DMS 273 (cell line): ENCODE measurements at regions not wholly inside any gene's neighbourhood (a gene's known extent, or its start where the extent isn't known, plus 50 kb on each side); places are given as distances from the start of the nearest gene placed in this dataset.
"Not testable (repeated sequence)": the region's sequence is repeated elsewhere in the genome, so short reads cannot be mapped to it uniquely, and the experiment has no call there.

Experiments
- DNase-seq: peaks from one replicate; lab custom pipeline; 2025; ENCODE audit not compliant: unreplicated experiment; lab: John Stamatoyannopoulos, UW

DNA sequence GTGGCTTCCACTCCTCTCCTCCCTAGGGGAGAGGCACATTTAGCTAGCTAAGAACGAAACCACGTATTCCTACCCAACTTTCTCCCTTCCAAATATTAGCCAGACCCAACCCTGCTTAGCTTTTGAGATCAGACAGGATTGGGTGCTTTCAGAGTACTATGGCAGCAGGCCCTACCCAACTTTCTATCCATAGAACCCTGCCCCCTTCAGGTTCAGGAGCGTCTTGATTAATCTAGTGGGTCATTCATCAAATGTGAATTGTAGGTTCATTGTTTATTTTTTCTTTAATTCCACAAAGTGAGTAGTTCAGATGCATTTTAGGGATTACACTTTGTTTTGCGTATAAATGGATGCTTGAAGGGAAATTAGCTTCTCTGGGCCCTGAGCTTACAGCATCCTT lies 188.3 kb downstream of the MIB1 start:
- no peak for DNase-seq

DNA sequence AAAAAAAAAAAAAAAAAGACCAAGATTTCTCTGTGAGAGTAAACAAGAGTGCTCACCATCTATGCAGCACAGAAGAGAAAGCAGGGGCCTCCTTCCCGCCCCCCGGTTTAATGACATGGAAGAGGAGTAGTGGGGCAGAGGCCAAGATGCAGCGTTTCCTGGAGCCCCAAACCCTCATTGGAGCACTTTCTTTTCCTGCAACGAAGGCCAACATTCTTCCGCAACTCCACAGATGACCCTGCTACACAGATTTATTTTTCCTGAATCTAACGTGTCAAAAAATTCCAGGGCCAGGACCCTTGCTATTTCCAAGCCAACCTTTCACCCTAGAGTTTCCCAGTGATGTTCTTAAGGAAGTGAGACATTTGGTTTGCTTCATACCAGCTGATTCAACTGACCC lies 189.6 kb downstream of the MIB1 start:
- no peak for DNase-seq

DNA sequence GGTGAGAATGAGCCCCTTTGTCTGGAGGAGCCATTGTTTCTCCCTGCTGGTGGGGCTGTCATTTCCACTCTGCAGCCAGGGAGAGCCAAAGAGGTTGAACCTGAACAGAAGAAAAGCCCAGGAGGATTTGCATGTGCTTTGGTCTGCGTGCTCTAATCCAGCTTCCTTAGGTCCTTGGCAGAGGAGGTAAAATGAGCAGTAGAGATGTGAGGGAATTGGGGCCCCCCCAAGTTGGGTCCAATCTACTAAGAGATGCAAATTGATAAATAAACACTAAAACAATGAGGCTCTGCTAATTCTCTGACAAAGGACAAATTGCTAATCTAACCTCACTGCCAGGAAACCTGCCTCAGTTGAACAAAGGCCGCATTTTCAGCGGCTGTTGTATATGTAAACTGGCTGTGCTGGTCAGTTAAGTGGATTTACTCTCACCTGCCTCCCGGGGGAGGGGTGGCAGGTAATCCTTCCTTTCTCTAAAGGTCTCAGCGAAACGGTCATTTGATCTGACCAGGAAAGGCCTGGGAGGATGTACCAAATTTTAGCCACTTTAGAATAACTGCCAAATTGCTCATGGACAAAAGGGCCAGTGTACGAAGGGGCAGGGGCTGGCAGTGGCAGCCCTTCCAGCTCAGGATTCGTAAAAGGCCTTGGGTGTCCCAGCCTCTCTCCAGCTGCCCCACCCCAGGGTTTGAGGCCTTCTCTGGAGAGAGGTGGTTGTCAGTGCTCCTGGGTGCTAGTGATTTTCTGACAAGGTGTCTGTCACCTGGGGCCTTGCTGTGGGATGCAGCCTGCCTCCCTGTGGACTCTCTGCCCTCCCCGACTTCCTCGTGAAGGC lies 193.6 kb downstream of the MIB1 start:
- DNase-seq = no peak

DNA sequence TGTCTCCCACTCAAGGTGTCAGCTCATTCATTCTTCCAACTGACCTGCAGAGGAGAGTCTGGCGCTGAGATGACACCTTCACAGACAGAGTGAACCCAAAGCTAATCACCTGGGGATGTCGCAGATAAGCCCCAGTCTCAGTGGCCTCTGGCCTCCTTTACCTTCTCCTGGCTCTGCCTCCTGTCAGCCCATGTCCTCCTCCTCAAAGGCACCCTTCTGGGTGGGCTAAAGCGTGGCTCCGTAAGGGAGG lies 194.1 kb downstream of the MIB1 start:
- no peak for DNase-seq

DNA sequence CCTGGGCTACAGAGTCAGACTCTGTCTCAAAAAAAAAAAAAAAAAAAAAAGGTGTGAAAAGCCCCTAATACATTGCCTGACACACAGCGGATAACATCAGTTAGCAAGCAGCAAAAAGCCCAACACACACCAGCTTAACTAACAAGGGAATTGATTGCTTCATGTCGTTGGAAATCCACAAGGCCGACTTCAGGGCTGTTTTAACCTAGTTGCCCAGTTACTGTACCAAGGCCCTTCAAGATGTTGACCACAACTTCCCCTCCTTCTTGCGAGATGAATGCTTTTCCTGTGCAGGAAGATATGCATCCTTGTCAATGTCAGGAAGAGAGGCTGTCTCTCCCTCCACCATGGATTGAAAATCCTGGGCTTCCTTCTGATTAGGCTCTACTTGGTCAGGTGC lies 202.9 kb downstream of the MIB1 start:
- DNase-seq = no peak

DNA sequence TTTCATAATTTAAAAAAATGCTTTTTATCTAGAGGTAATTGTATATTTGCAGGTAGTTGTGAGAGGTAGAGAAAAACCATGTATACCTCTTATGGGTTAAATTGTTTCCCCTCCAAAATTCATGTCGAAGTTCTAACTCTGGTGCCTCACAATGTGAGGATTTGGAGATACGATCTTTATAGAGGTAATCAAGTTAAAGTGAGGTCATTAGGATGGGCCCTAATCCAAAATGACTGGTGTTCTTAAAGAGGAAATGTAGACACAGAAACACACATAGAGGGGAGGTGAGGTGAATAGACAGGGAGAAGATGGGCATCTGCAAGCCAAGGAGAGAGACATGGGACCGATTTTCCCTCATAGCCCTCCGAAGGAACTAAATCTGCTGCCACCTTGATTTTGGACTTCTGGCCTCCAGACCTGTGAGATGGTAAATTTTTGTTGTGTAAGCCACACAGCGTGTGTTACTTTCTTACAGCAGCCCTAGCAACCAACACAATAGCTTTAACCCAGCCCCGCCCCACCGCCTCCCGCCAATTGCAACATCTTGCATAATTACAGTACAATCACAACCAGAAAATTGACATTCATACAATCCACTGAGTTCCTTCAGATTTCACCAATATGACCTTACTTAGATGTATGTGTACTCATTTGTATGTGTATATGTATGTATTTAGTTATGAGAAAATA lies 208.9 kb downstream of the MIB1 start:
- DNase-seq = no peak

DNA sequence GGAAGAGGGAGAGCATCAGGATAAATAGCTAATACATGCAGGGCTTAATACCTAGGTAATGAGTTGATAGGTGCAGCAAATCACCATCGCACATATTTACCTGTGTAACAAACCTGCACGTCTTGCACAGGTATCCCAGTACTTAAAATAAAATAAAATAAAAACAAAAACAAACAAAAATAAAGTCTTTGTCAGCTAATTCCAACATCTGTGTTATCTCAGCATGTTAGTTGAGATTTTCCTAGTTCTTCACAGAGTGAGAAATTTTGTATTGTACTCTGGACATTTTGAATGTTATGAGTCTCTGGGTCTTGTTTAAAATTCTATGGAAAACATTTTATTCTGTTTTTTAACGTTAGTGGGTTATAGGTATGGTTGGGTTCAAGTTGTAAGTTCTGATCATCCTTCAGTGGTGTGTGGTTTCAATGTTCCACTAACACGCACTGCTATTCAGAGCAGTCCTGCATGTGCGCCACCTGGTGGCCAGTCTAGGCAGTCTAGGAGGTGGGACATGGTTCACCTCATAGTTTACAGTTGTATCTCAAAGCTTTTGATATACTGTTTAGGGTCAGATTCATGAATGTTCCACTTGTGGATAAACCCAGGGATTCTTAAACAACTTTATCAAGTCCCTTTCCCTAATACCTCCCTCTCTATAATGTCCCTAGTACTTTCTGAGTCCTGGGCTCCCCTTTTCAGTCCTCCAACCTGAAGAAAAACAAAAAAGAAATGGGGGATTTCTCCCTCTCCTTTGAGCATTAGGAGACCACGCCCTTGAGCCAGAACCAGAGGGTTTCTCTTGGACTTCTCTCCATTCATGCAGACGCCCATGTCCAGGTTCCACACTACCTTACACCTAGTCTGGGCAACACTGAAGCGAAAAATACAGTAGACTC lies 213.4 kb upstream of the GATA6 start:
- peak; percentile 87 for DNase-seq

DNA sequence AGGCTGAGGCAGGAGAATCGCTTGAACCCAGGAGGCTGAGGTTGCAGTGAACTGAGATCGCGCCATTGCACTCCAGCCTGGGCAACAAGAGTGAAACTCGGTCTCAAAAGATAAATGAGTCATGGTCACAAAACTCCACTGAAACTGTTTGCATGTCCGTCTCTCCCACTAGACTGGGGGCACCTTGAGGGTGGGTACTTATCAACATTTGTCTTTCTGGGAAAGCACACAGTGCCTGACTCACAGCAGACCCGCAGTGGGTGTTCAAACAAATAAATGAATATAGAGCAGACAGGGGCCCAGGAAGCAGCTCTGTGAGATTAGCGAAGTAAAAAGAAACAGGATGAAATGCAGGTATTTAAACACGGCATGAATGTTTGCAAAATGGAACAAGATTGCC lies 211.1 kb upstream of the GATA6 start:
- DNase-seq = no peak

DNA sequence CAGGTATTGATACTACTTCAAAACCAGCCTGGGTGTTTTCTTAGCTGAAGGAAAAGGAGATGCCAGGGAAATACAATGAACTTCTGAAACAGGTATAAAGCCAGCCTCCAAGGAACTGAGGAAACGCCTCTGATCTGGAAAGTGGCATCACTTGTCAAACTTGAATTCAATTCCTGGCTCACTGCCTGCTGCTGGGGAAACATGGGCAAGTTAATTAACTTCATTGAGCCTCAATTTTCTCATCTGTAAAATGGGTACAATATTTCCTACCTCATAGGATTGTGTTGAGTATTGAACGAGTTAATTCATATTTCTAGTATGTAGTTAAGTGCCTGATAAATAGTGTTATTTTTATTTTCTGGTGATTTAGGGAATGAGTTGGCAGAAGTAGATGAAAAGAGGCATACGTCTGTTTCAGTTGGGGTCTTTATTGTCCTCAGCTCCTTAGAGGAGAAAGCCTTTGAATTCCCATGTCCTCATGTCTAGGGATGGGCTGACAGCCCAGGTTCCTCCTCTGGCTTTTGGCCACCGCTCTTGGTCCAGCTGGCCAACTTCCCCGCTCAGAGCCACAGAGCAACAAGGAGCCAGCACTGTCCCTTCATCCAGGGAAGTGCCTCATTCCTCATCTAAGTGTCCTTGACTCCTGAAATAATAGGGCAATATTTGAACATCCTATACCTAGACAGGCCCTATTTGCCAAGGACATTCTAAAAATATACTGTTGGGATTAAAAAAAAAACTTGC lies 210.5 kb upstream of the GATA6 start:
- DNase-seq = no peak

DNA sequence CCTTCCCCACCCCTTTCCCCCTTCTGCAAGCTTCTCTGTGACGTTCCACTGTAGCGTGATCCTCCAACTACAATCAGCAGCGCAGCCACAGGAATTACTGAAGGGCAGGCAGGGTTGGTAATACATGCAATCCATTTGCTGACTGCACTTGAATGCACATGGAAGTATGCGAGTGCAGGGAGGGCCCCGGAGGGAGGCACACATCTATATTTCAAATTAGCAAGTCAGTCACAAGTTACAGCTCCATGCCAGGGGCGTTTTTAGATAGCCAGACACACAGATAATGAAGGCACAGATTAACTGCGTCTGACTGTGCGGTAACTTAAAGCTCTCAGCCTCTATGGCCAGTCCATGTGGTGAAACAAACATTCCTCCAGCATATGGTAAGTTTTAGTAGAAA lies 209.2 kb upstream of the GATA6 start:
- no peak for DNase-seq

DNA sequence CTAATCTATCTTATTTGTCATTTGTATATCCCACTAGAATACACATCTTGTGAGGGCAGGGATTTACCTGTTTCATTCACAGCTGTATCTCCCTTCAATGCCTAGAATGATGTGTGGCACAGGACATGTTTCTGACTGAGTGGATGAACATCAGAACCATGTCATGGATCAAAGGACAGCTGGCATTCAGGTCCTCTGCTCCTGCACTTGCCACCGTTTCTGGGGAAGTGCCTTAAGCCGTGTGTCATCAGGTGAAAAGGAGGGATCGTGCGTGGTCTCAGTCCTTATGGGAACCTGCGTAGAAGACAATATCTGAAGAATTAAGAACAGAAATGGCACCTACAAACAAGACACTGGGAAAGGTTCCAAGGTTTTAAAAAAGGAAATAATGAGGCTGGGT lies 206.1 kb upstream of the GATA6 start:
- DNase-seq = no peak

DNA sequence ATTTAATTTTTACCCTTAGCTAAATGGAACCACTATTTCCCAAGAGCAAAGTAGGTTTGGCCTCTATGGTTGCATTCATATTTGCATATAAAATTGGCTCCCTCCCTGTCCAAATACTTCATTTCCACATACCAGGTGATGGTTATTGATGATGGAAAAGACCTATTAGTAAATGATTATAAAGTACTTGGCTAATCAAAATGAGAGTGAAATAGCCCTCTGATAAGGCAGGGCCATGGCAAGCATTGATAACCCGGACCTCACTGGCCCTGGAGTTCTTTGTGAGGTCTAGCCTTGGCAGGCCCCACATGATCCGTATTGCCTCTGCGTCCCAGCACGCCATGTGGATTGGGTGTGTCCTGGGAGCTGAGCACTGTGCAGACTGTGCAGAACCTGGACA lies 201.1 kb upstream of the GATA6 start:
- no peak for DNase-seq

DNA sequence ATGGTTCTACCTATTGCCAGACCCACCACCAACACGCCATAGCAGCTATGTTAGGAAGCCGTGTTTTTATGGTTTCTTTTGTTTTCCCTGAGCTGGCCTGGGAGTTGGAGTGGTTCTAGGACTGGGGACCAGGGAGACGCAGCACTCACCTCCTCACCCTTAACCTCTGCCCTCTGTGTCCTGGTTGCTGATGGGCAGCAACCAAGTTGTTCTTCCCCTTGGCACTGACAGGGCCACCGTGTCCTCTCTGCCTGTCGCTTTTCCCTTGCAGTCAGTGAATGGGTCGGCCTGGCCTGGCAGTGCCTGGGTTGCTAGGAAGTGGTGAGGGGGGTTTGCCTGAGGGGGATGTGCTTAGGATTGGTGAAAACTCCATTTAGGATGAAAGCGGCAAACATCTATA lies 197.1 kb upstream of the GATA6 start:
- DNase-seq = no peak

DNA sequence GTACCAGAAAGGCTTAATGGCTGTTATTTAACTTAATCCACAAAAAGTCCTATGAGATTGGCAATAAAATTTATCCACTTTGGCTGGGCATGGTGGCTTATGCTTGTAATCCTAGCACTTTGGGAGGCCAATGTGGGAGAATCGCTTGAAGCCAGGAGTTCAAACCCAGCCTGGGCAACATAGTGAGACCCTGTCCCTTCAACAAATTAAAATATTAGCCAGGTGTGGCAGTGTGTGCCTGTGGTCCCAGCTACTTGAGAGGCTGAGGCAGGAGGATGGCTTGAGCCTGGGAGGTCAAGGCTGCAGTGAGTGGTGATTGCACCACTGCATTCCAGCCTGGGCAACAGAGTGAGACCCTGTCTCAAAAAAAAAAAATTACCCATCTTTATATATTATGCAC lies 193.4 kb upstream of the GATA6 start:
- not testable (repeated sequence) for DNase-seq

DNA sequence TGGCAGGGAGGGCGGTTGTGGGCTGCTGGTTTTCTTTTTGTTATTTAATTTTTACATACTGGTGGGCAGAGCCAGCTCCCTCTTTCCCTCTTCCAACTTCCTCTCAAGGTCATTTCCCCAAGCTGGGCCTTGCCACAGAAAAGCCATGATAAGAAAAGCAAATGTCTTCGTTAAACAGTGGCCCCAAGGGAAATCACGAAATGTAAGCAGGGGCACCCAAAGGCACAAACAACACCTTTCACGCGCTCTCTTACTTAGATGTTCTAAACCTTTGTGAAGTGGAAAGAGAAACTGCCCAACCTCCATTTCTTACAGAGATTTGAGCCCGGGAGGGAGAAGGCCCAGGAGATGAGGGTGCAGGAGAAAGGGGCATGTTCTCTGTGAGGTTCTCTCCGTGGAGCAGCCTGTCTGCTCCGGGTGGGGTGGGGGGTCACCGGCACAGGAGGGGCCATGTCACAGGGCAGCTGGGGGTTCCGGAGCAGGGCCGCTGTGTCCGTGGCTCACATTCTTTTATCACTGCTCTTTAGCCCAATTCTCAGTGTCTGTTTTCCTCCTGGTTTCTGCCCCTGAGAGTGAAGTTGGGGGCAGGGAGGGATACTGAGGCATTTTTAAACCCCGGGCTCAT lies 190.7 kb upstream of the GATA6 start:
- DNase-seq = no peak

DNA sequence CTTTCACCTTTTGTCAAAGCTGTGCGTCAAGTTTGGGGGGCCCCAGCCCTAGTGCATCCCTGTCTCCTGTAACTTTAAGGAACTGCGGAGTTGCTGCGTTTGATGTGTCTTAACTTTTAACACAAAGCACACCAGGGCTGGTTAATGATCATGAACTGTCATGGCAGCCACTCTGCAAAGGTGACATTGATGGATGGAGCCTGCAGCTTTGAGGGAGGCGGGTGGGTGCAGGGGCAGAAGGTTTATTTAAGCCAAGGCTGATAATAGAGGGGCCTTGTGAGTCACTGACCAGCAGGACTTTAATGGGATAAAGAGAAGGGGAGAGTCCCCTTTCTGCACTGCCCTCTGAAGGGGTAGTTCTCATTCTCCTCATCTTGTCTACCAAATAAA lies 190.2 kb upstream of the GATA6 start:
- DNase-seq = no peak

DNA sequence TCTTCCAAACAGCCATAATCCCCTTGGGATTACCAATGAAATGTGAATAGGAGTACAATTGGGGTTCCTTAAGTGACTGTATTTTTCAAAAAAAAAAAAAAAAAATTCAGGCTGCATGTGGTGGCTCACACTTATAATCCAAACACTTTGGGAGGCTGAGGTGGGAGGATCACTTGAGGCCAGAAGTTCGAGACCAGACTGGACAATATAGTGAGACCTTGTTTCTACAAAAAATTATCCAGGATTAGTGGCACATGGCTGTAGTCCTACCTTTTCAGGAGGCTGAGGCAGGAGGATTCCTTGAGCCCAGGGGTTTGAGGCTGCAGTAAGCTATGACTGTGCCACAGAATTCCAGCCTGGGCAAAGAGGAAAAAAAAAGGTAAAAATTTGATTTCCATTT lies 189.6 kb upstream of the GATA6 start:
- no peak for DNase-seq

DNA sequence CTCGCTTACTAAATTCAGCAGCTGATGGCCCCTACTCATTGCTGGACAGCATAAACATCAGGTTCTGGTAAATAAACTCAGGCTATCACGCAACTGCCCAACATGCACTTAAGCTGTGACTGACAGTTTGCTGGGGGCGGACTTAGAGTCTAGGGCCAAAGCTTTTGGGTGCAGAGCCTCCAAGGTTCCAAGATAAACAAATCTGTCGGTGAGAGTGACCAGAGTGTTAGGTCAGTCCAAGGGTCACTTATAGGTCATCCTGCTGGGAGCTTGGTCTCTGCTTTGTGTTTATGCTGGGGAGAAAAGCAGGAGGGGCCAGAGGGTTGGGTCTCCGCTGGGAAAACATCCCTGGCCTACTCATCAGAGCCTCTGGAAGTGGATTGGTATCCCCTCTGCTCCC lies 188.6 kb upstream of the GATA6 start:
- no peak for DNase-seq

DNA sequence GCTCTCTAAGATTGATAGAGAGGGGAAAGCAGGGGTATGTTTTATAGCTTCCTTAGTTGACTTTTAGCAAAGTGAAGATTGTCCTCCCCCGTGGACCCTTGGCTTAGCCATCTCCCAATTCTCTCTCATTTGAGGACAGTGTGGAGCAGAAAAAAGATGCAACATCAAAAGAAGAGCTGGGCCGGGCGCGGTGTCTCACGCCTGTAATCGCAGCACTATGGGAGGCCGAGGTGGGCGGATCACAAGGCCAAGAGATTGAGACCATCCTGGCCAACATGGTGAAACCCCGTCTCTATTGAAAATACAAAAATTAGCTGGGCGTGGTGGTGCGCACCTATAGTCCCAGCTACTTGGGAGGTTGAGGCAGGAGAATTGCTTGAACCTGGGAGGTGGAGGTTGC lies 187.9 kb upstream of the GATA6 start:
- not testable (repeated sequence) for DNase-seq

DNA sequence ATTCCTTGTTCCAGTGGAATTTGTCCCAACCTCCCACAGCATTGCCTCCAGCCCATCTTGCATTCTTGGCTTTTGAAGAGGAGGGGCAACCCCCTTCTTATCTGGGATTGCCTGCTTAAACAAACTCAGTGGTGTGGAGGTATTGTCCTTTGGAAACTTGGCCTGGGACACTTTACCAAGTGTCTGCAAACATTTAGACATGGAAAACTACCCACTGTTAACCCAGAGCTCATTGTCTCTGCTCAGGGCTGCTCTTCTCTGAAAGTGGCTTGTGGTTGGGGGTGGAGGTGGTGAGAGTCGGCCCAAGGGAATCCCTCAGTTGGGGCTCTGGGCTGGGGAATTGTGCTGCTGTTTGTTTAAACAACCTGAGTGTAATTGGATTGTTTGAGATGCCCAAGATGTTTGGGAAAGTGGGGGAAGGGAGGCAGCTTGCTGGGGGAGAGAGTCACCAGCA lies 178.3 kb upstream of the GATA6 start:
- DNase-seq = no peak

DNA sequence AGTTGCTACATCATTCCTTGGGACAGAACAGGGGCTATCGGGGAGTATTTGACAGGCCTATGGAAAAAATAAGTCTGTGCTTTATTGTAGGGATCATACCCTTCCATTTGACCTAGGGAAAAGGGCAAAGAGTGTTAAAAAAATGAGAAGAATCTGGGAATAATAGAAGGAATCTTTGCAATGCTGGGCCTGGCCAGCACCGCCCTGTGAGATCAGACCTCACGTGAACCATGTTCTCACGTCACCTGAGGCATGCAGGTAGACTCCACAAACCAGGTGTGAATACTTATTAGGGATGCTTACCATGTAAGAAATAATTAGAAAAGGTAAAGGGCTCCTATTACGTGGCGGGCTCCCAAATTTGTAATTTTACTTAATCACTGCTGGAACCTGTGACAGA lies 177.5 kb upstream of the GATA6 start:
- no peak for DNase-seq
